Activated CD4-positive, alpha-beta memory T cell treated with anti-CD3 and anti-CD28 coated beads for 36 hours (primary cell): ENCODE measurements at regions not wholly inside any gene's neighbourhood (a gene's known extent, or its start where the extent isn't known, plus 50 kb on each side); places are given as distances from the start of the nearest gene placed in this dataset.

Experiments
- CTCF ChIA-PET: fragments of 350-600 bp; sonication (Branson Sonifier 250); formaldehyde crosslinking; loops from one replicate; lab custom pipeline; 2021; ENCODE audit warnings: antibody characterized with exemption, inconsistent platforms; lab: Charles Lee
- POLR2A ChIA-PET: fragments of 350-600 bp; sonication (Branson Sonifier 250); formaldehyde crosslinking; loops from one replicate; lab custom pipeline; 2021; ENCODE audit warnings: antibody characterized with exemption; lab: Charles Lee
- DNase-seq: peaks from one replicate; pipeline ENCODE4 v3.0.0-alpha.2; 2020
- H3K27ac Mint-ChIP-seq: one replicate; pipeline ENCODE4 v1.8.0; 2021; ENCODE audit warnings: mixed read lengths
- H3K27me3 Mint-ChIP-seq: one replicate; pipeline ENCODE4 v1.8.0; 2021; ENCODE audit warnings: mixed read lengths
- H3K36me3 Mint-ChIP-seq: one replicate; pipeline ENCODE4 v1.8.0; 2021; ENCODE audit warnings: mixed read lengths
- H3K4me1 Mint-ChIP-seq: one replicate; pipeline ENCODE4 v1.8.0; 2021; ENCODE audit warnings: low read depth, mixed read lengths
- H3K4me3 Mint-ChIP-seq: one replicate; pipeline ENCODE4 v1.8.0; 2021; ENCODE audit warnings: mild to moderate bottlenecking, mixed read lengths
- H3K9me3 Mint-ChIP-seq: one replicate; pipeline ENCODE4 v1.8.0; 2021; ENCODE audit warnings: mixed read lengths
- intact Hi-C: fragments of 100-400 bp; cut with micrococcal nuclease; formaldehyde crosslinking; loops from one replicate; pipeline ENCODE4 v1.15.1; 2023

GRCh38 chr1:221608835-221609320 lies 133.0 kb downstream of the DUSP10 start:
- H3K4me3 Mint-ChIP-seq, result no peak overlapping the region
- intact Hi-C loops, result no loop called here
- no peak overlapping the region for H3K27ac Mint-ChIP-seq
- ChIA-PET POLR2A (no interaction called here), CTCF (no interaction called here)
- no peaks in the 10 kb centered on the region for H3K4me1 Mint-ChIP-seq
- H3K9me3 Mint-ChIP-seq, result no peaks in the 10 kb centered on the region
- no peaks in the 10 kb centered on the region for H3K27me3 Mint-ChIP-seq
- no peak for DNase-seq
- no peaks in the 10 kb centered on the region for H3K36me3 Mint-ChIP-seq

- POLR2A ChIA-PET, result no interaction called here
- H3K36me3 Mint-ChIP-seq, result no peaks in the 10 kb centered on the region
- intact Hi-C loops, result no loop called here
- no peak for DNase-seq
- H3K4me1 Mint-ChIP-seq, result no peaks in the 10 kb centered on the region
- no peak overlapping the region for H3K4me3 Mint-ChIP-seq
- H3K27me3 Mint-ChIP-seq, result no peaks in the 10 kb centered on the region
- H3K9me3 Mint-ChIP-seq, result no peaks in the 10 kb centered on the region
- no peak overlapping the region for H3K27ac Mint-ChIP-seq
- CTCF ChIA-PET, result no interaction called here
These were observed 130.2 kb downstream of the DUSP10 start for GRCh38 chr1:221611656-221612046.

GRCh38 chr1:221612047-221612777 lies 129.7 kb downstream of the DUSP10 start:
- Mint-ChIP-seq H3K4me1 (no peaks in the 10 kb centered on the region), H3K9me3 (no peaks in the 10 kb centered on the region), H3K36me3 (no peaks in the 10 kb centered on the region), H3K4me3 (no peak overlapping the region), H3K27ac (no peak overlapping the region), H3K27me3 (no peaks in the 10 kb centered on the region)
- ChIA-PET POLR2A (no interaction called here), CTCF (no interaction called here)
- intact Hi-C loops, result no loop called here
- no peak for DNase-seq

- intact Hi-C loops, result no loop called here
- no peaks in the 10 kb centered on the region for H3K4me1 Mint-ChIP-seq
- DNase-seq, result no peak
- no peak overlapping the region for H3K27ac Mint-ChIP-seq
- no peaks in the 10 kb centered on the region for H3K9me3 Mint-ChIP-seq
- ChIA-PET CTCF (interaction anchor here (0.7 kb wide), 1 partner anchor 699 kb away, joined by 3 read pairs; no protein-coding TSS in a partner anchor), POLR2A (no interaction called here)
- H3K4me3 Mint-ChIP-seq, result no peak overlapping the region
- H3K27me3 Mint-ChIP-seq, result no peaks in the 10 kb centered on the region
- H3K36me3 Mint-ChIP-seq, result no peaks in the 10 kb centered on the region
These were observed 121.2 kb downstream of the DUSP10 start for GRCh38 chr1:221620437-221621384.

- no peaks in the 10 kb centered on the region for H3K4me1 Mint-ChIP-seq
- H3K27ac Mint-ChIP-seq, result no peak overlapping the region
- H3K9me3 Mint-ChIP-seq, result no peaks in the 10 kb centered on the region
- ChIA-PET POLR2A (no interaction called here), CTCF (no interaction called here)
- no peaks in the 10 kb centered on the region for H3K27me3 Mint-ChIP-seq
- no peaks in the 10 kb centered on the region for H3K36me3 Mint-ChIP-seq
- no peak overlapping the region for H3K4me3 Mint-ChIP-seq
- intact Hi-C loops, result no loop called here
- DNase-seq, result no peak
These were observed 120.2 kb downstream of the DUSP10 start for GRCh38 chr1:221621683-221622082.

- no peaks in the 10 kb centered on the region for H3K27me3 Mint-ChIP-seq
- ChIA-PET POLR2A (no interaction called here), CTCF (no interaction called here)
- H3K4me1 Mint-ChIP-seq, result no peaks in the 10 kb centered on the region
- no peaks in the 10 kb centered on the region for H3K9me3 Mint-ChIP-seq
- intact Hi-C loops, result no loop called here
- H3K27ac Mint-ChIP-seq, result no peak overlapping the region
- no peaks in the 10 kb centered on the region for H3K36me3 Mint-ChIP-seq
- DNase-seq, result no peak
- H3K4me3 Mint-ChIP-seq, result no peak overlapping the region
These were observed 119.5 kb downstream of the DUSP10 start for GRCh38 chr1:221622389-221622788.

GRCh38 chr1:221625026-221625425 lies 116.9 kb downstream of the DUSP10 start:
- no peaks in the 10 kb centered on the region for H3K4me1 Mint-ChIP-seq

GRCh38 chr1:221626041-221626440 lies 115.8 kb downstream of the DUSP10 start:
- POLR2A ChIA-PET, result no interaction called here
- CTCF ChIA-PET, result no interaction called here
- Mint-ChIP-seq H3K27me3 (no peaks in the 10 kb centered on the region), H3K36me3 (no peaks in the 10 kb centered on the region), H3K4me1 (no peaks in the 10 kb centered on the region), H3K4me3 (no peak overlapping the region), H3K9me3 (no peaks in the 10 kb centered on the region), H3K27ac (no peak overlapping the region)
- intact Hi-C loops, result no loop called here
- no peak for DNase-seq

More at GRCh38 chr1:221625026-221625425, 116.9 kb downstream of the DUSP10 start:
- intact Hi-C loops, result no loop called here
- no peak for DNase-seq
- no peaks in the 10 kb centered on the region for H3K36me3 Mint-ChIP-seq
- no peaks in the 10 kb centered on the region for H3K27me3 Mint-ChIP-seq
- ChIA-PET CTCF (no interaction called here), POLR2A (no interaction called here)
- no peak overlapping the region for H3K27ac Mint-ChIP-seq
- no peaks in the 10 kb centered on the region for H3K9me3 Mint-ChIP-seq
- H3K4me3 Mint-ChIP-seq, result no peak overlapping the region

GRCh38 chr1:221630236-221630635 lies 111.7 kb downstream of the DUSP10 start:
- DNase-seq, result no peak
- no peaks in the 10 kb centered on the region for H3K36me3 Mint-ChIP-seq
- H3K27me3 Mint-ChIP-seq, result no peaks in the 10 kb centered on the region
- no peaks in the 10 kb centered on the region for H3K4me1 Mint-ChIP-seq
- intact Hi-C loops, result no loop called here
- ChIA-PET POLR2A (no interaction called here), CTCF (no interaction called here)
- no peak overlapping the region for H3K27ac Mint-ChIP-seq
- no peaks in the 10 kb centered on the region for H3K9me3 Mint-ChIP-seq
- H3K4me3 Mint-ChIP-seq, result no peak overlapping the region

GRCh38 chr1:221631556-221631955 lies 110.3 kb downstream of the DUSP10 start:
- no peak for DNase-seq
- Mint-ChIP-seq H3K27ac (no peak overlapping the region), H3K36me3 (no peaks in the 10 kb centered on the region), H3K4me3 (no peak overlapping the region), H3K4me1 (no peaks in the 10 kb centered on the region), H3K27me3 (no peaks in the 10 kb centered on the region), H3K9me3 (no peaks in the 10 kb centered on the region)
- intact Hi-C loops, result no loop called here
- CTCF ChIA-PET, result no interaction called here
- POLR2A ChIA-PET, result no interaction called here

GRCh38 chr1:221632072-221632471 lies 109.8 kb downstream of the DUSP10 start:
- intact Hi-C loops, result no loop called here
- no peaks in the 10 kb centered on the region for H3K36me3 Mint-ChIP-seq
- no peak overlapping the region for H3K27ac Mint-ChIP-seq
- DNase-seq, result no peak
- H3K9me3 Mint-ChIP-seq, result no peaks in the 10 kb centered on the region
- ChIA-PET POLR2A (no interaction called here), CTCF (no interaction called here)
- H3K4me3 Mint-ChIP-seq, result no peak overlapping the region
- no peaks in the 10 kb centered on the region for H3K27me3 Mint-ChIP-seq
- H3K4me1 Mint-ChIP-seq, result no peaks in the 10 kb centered on the region

- Mint-ChIP-seq H3K4me3 (no peak overlapping the region), H3K27me3 (no peaks in the 10 kb centered on the region), H3K27ac (no peak overlapping the region), H3K4me1 (no peaks in the 10 kb centered on the region), H3K36me3 (no peaks in the 10 kb centered on the region), H3K9me3 (no peaks in the 10 kb centered on the region)
- intact Hi-C loops, result no loop called here
- DNase-seq, result no peak
- ChIA-PET CTCF (no interaction called here), POLR2A (no interaction called here)
These were observed 108.0 kb downstream of the DUSP10 start for GRCh38 chr1:221633841-221634409.
